VCaP (cell line): ENCODE measurements at regions not wholly inside any gene's neighbourhood (a gene's known extent, or its start where the extent isn't known, plus 50 kb on each side); places are given as distances from the start of the nearest gene placed in this dataset.

Source experiments
- H3K27ac ChIP-seq: fragments of 450-650 bp; 2 replicates; pipeline ENCODE4 v1.5.1; 2017
- CTCF ChIP-seq: fragments of 450-650 bp; conservative IDR thresholded peaks from 2 replicates; pipeline ENCODE4 v1.5.1; 2017; ENCODE audit warnings: mild to moderate bottlenecking, moderate library complexity

- no peak overlapping the region for H3K27ac ChIP-seq
- no peak for TF ChIP-seq CTCF
Measured at GRCh38 chr10:83108565-83109333, 1030.6 kb upstream of the GHITM start.

DNA sequence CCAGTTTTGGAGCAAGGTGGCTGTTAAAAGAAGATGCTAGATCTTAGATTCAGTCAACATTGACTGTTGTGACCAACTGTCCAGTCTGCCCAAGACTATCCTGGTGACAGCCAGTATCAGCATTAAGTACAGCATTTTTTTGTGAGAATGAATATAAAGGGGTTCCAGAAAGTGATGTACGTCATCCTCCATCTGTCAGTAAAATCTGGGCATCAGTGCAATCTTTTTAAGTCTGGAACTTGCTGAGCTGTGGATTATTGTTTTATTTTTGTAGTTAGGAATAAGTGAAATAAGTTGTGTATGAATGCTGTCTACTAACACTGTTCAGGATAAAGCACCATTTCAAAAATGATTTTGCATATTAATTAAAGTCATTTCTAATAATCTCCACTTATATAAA, 1020.0 kb upstream of the GHITM start:
- H3K27ac ChIP-seq = no peak overlapping the region
- no peak for TF ChIP-seq CTCF

- no peak for TF ChIP-seq CTCF
- peak overlapping the region; percentile 54 for H3K27ac ChIP-seq
Measured at GRCh38 chr10:83122336-83122735, 1017.0 kb upstream of the GHITM start.

DNA sequence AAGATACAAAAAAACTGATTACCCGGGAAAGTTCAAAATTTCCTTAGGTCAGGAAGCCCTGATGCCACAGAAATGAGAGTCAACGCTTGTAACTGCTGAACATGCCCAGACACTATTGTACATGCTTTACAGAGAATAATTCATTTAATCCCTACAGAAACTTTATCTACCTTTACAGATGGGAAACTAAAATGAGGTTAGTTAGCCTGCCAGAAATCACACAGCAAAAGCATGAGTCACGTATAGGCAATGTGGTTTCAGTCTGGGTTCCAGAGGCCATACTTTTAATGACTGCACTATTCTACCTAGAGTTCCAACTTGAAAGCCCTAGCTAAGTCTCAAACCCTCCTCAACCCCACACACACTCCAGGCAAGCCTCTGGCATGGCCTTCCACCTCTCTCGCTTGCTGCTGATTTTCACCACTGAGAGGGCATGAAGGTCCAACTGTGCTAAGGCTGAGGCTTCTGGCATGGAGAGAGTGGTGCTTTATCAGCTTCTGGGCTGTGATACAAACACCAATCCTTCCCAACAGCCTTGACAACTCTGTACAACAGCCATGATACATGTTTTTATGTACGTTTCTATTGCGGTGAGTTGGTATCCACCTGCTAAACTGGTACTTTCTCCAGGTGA, 1011.2 kb upstream of the GHITM start:
- H3K27ac ChIP-seq = no peak overlapping the region
- no peak for TF ChIP-seq CTCF

GRCh38 chr10:83140811-83141210, 998.5 kb upstream of the GHITM start:
- no peak overlapping the region for H3K27ac ChIP-seq
- no peak for TF ChIP-seq CTCF

DNA sequence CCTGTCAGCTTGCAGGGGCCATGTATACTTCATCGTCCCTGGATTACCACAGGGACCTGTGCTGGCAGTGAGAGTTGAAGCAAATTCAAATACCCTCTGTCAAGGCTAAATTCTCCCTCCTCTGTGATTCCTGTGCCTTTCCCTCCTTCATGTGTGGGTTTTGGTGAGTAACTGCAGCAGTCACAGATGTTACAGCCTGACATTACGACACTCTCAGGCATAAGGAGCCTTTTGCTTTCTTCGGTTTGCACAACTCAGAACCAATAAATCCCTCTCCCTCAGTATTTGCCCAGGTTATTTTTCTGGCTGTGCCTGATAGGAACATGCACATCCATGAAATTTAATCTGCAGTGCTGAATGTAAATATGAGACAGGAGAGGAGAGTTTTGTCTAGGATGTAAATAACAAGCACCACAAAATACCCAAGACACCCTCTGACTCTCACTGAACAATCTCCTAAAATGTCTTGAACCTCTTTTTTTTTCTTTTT, 997.2 kb upstream of the GHITM start:
- H3K27ac ChIP-seq = peak overlapping the region; percentile 65
- no peak for TF ChIP-seq CTCF

DNA sequence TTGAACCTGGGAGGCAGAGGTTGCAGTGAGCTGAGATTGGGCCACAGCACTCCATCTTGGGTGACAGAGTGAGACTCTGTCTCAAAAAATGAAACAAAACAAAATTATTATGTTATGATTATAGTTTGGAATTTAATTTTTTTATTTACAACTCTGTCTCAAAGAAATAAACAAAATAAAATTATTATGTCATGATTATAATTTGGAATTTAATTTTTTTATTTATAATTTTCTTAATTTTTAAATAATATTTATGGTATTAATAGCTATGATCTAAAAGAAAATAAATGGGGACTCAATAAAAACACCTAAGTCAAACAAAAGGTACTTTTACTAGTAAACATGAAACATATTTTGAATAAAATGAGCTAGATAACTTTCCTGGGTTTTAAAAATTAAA, 994.8 kb upstream of the GHITM start:
- no peak overlapping the region for H3K27ac ChIP-seq
- TF ChIP-seq CTCF = no peak
